ENCODE measurements at regions not wholly inside any gene's neighbourhood (a gene's known extent, or its start where the extent isn't known, plus 50 kb on each side); places are given as distances from the start of the nearest gene placed in this dataset.

GRCh38 chr13:106722620-106723019 is 154.7 kb upstream of the ARGLU1 start:
- WGBS, 2 donors: 28 to 36% methylated on average over 3 of the region's 3 CpGs
- Histone ChIP-seq H3K27me3 (no peaks in the 10 kb centered on the region), H3K9me3 (peaks cover 0 to 4% (median 0%) of the 10 kb centered on the region in 3 donors), H3K4me1 (no peaks in the 10 kb centered on the region), H3K27ac (no peak overlapping the region), H3K4me3 (no peak overlapping the region), H3K36me3 (no peaks in the 10 kb centered on the region)
- no peak for DNase-seq
- intact Hi-C loops (cut with DNase I): no loop called here
- TF ChIP-seq CTCF (IDR thresholded peaks at IDR 0.05): no peak
- no peak for TF ChIP-seq POLR2A (IDR thresholded peaks at IDR 0.05)

- H3K27ac ChIP-seq: no peak overlapping the region
- H3K27me3 ChIP-seq: no peaks in the 10 kb centered on the region
- no peaks in the 10 kb centered on the region for H3K4me1 ChIP-seq
- intact Hi-C loops (cut with DNase I): no loop called here
- TF ChIP-seq CTCF (IDR thresholded peaks at IDR 0.05): no peak
- TF ChIP-seq POLR2A (IDR thresholded peaks at IDR 0.05): no peak
- no peaks in the 10 kb centered on the region for H3K36me3 ChIP-seq
- DNase-seq: no peak
- H3K4me3 ChIP-seq: no peak overlapping the region
- 72 to 74% methylated on average over 6 of the region's 6 CpGs for WGBS, 2 donors
- H3K9me3 ChIP-seq: peaks cover 0 to 4% (median 0%) of the 10 kb centered on the region in 3 donors
Measured at GRCh38 chr13:106721599-106721998, 153.7 kb upstream of the ARGLU1 start.

GRCh38 chr13:106714271-106714982 is 146.5 kb upstream of the ARGLU1 start:
- Histone ChIP-seq H3K27me3 (no peaks in the 10 kb centered on the region), H3K9me3 (peaks cover 0 to 2% (median 0%) of the 10 kb centered on the region in 3 donors), H3K27ac (peak overlapping the region in 3 of 4 donors; percentile 4 to 57 (median 49)), H3K4me1 (peaks cover 0 to 12% (median 0%) of the 10 kb centered on the region in 3 donors), H3K36me3 (no peaks in the 10 kb centered on the region), H3K4me3 (no peak overlapping the region)
- no peak for DNase-seq
- intact Hi-C loops (cut with DNase I): no loop called here
- TF ChIP-seq POLR2A (IDR thresholded peaks at IDR 0.05) (no peak), CTCF (IDR thresholded peaks at IDR 0.05) (no peak)
- WGBS, 2 donors: 57 to 63% methylated on average over 10 of the region's 10 CpGs

- peak overlapping the region in 3 of 4 donors; percentile 4 to 53 (median 33) for H3K27ac ChIP-seq
- H3K27me3 ChIP-seq: no peaks in the 10 kb centered on the region
- no peak for DNase-seq
- TF ChIP-seq CTCF (IDR thresholded peaks at IDR 0.05): no peak
- TF ChIP-seq POLR2A (IDR thresholded peaks at IDR 0.05): no peak
- no peaks in the 10 kb centered on the region for H3K36me3 ChIP-seq
- intact Hi-C loops (cut with DNase I): no loop called here
- peaks cover 0 to 16% (median 0%) of the 10 kb centered on the region in 3 donors for H3K4me1 ChIP-seq
- WGBS, 2 donors: 70 to 71% methylated on average over 9 to 10 of the region's 10 CpGs
- H3K4me3 ChIP-seq: no peak overlapping the region
- no peaks in the 10 kb centered on the region for H3K9me3 ChIP-seq
Measured at GRCh38 chr13:106712381-106712780, 144.4 kb upstream of the ARGLU1 start.

- peak overlapping the region; percentile 47 to 80 (median 67) for H3K27ac ChIP-seq
- intact Hi-C loops (cut with DNase I): no loop called here
- no peaks in the 10 kb centered on the region for H3K9me3 ChIP-seq
- TF ChIP-seq CTCF (IDR thresholded peaks at IDR 0.05) (no peak), POLR2A (IDR thresholded peaks at IDR 0.05) (no peak)
- 38 to 49% methylated on average over 7 of the region's 7 CpGs for WGBS, 2 donors
- H3K27me3 ChIP-seq: no peaks in the 10 kb centered on the region
- H3K36me3 ChIP-seq: no peaks in the 10 kb centered on the region
- H3K4me1 ChIP-seq: peaks cover 0 to 16% (median 0%) of the 10 kb centered on the region in 3 donors
- H3K4me3 ChIP-seq: peak overlapping the region in 3 of 4 donors; percentile 8 to 36 (median 12)
- no peak for DNase-seq
Measured at GRCh38 chr13:106710266-106710665, 142.3 kb upstream of the ARGLU1 start.
